ENCODE measurements at regions not wholly inside any gene's neighbourhood (a gene's known extent, or its start where the extent isn't known, plus 50 kb on each side); places are given as distances from the start of the nearest gene placed in this dataset.
"Not testable (repeated sequence)": the region's sequence is repeated elsewhere in the genome, so short reads cannot be mapped to it uniquely, and the experiment has no call there.

DNA sequence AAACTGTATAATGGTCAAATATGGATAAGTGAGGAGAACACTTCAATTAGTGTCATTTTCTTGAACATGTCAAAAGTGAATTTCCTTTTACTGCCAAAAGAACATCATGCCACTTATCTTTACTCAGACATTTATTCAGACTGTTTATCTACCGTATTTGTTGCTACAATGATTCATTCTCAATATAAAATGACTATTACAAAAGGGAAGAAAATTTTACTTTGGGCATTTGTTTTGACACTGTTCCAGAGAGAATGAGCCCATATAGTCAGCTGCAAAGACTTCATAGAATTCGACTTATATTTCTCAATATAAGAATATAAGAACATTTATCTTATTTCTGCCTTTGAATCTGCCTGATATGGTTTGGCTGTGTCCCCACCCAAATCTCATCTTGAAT lies 1699.1 kb downstream of the BRINP3 start:
- DNase-seq: peak; percentile 44

DNA sequence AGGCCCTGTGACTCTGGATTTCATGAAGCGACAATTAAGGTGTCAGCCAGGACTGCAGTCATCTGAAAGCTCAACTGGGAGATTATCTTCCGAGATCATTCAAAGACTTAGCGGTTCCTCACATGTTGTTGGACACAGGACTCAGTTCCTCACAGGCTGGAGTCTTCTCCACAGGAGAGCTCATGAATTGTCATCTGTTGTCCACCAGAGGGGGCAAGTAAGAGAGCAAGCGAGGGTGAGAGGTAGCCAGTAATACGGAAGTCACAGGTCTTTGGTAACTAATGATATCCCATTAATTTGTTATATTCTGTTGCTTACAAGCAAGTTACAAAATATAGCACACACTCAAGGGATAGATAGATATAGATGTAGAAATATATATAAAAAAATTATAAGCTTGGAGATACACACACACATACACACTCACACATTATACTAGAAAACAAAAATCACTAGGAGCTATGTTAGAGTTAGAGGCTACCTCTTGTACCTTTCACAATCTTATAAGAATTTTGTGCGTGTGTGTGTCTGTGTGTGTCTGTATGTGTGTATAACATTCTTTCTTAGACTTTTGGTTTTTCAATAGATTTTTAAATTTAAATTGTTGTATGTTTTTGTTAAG lies 1695.3 kb downstream of the BRINP3 start:
- peak; percentile 48 for DNase-seq

DNA sequence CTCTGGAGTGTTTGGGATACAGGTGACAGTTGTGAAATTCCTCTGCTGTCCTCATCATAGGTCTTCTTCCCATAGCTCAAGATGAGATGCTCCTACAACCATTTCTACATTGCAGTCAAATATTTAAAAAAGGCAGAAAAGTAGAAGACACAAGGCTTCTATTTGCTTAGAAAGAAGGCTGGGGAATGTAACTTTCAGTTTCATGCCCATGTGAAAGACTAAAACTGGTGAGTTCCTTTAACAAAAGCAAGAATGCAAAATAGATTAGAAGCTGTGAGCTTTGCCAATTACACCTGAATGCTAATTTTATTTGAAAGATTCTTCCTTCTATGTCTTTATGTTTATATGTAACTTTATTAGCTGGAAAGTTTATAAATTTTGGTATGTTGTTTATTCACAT lies 1682.7 kb downstream of the BRINP3 start:
- no peak for DNase-seq

- not testable (repeated sequence) for DNase-seq
Measured at GRCh38 chr1:188812153-188812552, 1665.5 kb downstream of the BRINP3 start.

GRCh38 chr1:188812836-188813573 lies 1664.7 kb downstream of the BRINP3 start:
- DNase-seq: not testable (repeated sequence)

GRCh38 chr1:188817814-188818213 lies 1659.8 kb downstream of the BRINP3 start:
- no peak for DNase-seq

DNA sequence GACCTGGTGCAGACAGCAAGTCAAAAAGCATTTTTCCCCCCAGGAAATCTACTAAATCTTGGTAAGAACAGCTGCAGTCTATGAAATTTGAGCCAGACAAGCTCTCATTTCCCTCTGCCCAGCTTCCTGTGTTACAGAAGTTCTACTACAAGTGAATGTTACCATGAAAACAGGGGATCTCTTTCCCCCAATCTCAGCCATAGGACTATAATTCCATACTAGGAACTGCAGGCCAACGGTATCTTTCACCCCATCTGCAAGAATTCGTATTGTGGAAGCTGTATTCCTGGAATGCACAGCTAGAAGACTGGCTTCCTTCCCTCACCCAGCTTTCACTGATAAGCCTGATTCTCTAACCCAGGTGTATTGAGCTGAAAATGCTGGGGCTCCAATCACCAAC lies 1655.4 kb downstream of the BRINP3 start:
- DNase-seq: no peak

- DNase-seq: no peak
Measured at GRCh38 chr1:188825471-188825870, 1652.2 kb downstream of the BRINP3 start.

DNA sequence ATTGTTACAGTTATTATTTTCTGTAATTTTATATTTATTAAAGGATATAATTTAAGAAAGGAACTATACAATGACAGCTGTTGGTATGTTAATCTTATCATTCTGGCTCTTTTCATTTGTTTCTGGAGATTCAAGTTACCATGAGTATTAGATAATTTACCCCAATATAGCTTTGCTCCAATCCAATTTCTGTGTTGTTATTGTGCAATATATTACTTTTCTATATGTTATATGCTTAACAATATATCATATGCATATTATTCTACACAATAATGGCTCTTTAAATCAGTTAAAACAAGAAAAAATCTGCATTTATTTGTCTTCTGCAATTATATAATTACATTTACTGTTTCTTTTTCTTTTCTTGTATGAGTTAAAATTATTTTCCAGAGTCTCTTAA lies 1650.9 kb downstream of the BRINP3 start:
- DNase-seq: no peak

- no peak for DNase-seq
Measured at GRCh38 chr1:188827400-188827799, 1650.3 kb downstream of the BRINP3 start.

GRCh38 chr1:188841111-188841696 lies 1636.5 kb downstream of the BRINP3 start:
- not testable (repeated sequence) for DNase-seq

- peak; percentile 0 for DNase-seq
Measured at GRCh38 chr1:188846468-188846867, 1631.2 kb downstream of the BRINP3 start.

DNA sequence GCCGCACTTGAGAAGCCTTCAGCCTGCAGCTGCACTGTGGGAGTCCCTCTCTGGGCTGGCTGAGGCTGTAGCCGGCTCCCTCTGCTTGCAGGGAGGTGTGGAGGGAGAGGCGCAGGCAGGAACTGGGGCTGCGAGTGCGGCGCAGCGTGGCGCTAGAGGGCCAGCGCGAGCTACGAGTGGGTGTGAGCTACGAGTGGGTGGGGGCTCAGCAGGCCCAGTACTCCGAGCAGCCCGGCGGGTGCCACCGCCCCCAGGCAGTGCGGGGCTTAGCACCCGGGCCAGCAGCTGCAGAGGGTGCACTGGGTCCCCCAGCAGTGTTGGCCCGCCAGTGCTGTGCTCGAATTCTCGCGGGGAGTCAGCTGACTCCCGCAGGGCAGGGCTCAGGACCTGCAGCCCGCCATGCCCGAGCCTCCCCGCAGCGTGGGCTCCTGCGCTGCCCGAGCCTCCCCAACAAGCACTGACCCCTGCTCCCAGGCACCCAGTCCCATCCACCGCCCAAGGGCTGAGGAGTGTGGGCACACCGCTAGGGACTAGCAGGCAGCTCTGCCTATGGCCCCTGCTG lies 1620.1 kb downstream of the BRINP3 start:
- DNase-seq: no peak

GRCh38 chr1:188867614-188868013 lies 1610.0 kb downstream of the BRINP3 start:
- no peak for DNase-seq

DNA sequence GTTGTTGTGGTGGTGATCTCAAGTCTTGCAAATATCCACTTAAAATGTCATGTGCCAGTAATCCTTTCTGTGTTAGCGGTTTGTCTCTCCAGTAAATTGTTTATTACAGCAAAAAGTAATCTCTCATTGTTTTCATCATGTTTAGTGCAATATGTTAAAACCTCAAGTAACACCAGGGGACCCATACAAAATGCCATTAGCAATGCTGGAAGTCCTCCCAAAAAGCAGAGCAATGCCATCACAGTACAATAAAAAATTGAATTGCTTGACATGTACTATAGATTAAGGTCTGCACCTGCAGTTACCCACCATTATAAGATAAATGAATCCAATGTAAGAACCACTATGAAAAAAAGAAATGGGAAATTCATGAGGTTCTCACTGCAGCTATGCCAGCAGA lies 1606.5 kb downstream of the BRINP3 start:
- no peak for DNase-seq

DNA sequence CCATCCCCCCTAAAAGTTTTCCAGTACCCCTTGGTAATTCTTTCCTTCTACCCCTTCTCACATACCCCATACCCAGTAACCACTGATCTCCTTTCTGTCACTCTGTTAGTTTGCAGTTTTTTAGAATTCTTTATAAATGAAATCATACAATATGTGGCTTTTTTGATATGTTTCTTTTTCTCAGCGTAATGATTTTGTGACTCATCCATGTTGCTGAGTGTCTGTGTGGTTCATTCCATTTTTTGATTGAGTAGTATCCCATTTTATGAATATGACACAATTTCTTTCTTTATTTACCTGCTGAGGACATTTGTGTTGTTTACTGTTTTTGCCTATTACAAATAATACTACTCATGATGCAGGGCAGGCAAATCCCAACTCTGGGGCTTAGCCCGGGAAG lies 1605.3 kb downstream of the BRINP3 start:
- DNase-seq: no peak

- DNase-seq: no peak
Measured at GRCh38 chr1:188877668-188878067, 1600.0 kb downstream of the BRINP3 start.

- DNase-seq: no peak
Measured at GRCh38 chr1:188888386-188888785, 1589.3 kb downstream of the BRINP3 start.

DNA sequence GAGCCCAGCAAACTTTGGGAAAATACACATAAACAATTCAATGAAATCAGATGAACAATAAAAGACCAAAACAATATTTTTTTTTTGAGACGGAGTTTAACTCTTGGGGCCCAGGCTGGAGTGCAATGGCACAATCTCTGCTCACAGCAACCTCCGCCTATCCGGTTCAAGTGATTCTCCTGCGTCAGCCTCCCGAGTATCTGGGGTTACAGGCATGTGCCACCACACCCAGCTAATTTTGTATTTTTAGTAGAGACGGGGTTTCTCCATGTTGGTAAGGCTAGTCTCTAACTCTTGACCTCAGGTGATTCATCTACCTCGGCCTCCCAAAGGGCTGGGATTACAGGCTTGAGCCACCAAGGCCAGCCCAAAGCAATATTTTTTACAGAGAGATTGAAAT lies 1588.5 kb downstream of the BRINP3 start:
- DNase-seq: no peak

- DNase-seq: no peak
Measured at GRCh38 chr1:188891958-188892357, 1585.7 kb downstream of the BRINP3 start.

- DNase-seq: no peak
Measured at GRCh38 chr1:188895611-188896010, 1582.1 kb downstream of the BRINP3 start.

DNA sequence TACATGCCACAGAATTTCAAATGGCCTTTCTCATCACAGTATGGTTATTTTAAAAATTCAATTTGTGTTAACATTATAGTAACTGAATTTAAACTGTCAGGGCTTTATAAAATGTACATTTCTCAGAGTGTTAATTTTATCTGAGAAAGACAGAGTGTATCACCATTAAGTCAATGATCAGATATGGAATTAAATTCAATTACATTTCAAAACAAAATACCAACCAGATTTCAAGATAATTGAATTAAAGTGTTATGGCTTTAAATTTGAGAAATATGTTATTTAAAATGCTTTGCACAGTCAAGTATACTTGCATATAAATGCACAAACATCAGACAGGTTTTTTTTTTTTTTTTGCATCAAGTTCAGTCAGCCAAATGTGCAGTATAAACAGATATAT lies 1574.4 kb downstream of the BRINP3 start:
- no peak for DNase-seq

GRCh38 chr1:188904201-188904600 lies 1573.5 kb downstream of the BRINP3 start:
- no peak for DNase-seq

All from fibroblast of skin of back (primary cell).